22Rv1 (cell line): ENCODE measurements at regions not wholly inside any gene's neighbourhood (a gene's known extent, or its start where the extent isn't known, plus 50 kb on each side); places are given as distances from the start of the nearest gene placed in this dataset.

Experiments
- CTCF ChIP-seq: fragments of 450-650 bp; IDR thresholded peaks from 2 replicates; pipeline ENCODE4 v1.5.1; 2017; ENCODE audit warnings: mild to moderate bottlenecking
- ZFX ChIP-seq: fragments of 450-650 bp; IDR thresholded peaks from 2 replicates; pipeline ENCODE4 v1.6.1; 2017; ENCODE audit warnings: antibody characterized with exemption, borderline replicate concordance

DNA sequence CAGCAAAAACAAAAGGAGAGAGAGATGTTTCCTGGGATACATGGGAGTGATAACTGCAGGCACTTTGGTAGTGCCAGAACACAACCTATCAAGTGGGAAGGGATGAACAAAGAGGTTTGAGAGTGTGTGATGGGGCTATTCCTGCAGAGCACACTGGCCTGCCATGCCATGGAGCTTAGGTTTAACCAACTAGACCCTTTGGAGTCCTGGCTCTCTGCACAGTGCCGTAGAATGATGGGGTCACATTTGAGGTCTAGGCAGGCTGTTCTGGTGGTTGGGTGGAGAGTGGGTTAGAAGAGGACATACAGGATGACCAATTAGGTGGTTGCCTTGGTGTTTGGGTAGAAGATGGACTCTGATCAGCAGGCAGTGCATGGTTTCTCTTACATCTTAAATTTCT lies 101.9 kb upstream of the HABP2 start:
- TF ChIP-seq CTCF (no peak), ZFX (no peak)
